ENCODE measurements at regions not wholly inside any gene's neighbourhood (a gene's known extent, or its start where the extent isn't known, plus 50 kb on each side); places are given as distances from the start of the nearest gene placed in this dataset.

DNA sequence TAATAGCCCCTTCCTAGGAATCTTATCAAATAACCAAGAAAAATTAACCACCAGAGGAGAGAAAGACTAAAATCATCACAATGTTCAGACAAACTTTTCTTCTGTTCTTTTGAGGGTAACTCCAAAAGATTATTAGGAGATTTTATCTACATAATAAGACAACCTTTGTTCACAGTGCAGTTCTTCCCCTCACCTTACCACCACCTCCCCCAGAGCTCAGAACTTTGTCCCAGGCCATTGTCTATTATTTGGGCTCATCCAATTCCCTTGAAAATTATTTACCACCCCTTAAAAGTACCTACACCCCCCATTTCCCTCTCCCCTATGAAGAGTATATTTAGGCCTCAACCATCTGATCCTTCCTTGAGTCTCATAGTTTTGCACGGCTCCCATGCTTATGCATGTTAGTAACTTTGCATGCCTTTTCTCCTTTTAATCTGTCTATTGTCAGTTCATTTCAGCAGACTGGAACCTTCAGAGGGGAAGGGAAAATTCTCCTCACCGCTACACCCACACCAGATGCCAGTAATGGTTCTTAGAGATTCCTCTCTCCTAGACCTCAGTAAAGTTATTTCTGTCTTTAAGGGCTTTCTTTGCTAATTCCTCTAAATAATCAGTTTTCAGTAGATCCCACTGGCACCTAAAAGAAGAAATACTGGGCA lies 234.9 kb downstream of the SKIDA1 start:
- Mint-ChIP-seq H3K4me1 (ENCODE audit: low read depth) (peaks cover 46% of the 10 kb centered on the region), H3K36me3 (ENCODE audit: low read depth) (no peaks in the 10 kb centered on the region), H3K9me3 (no peaks in the 10 kb centered on the region), H3K27ac (peak overlapping the region; percentile 1; the same call in 1 of the 2 replicates), H3K4me3 (no peak overlapping the region), H3K27me3 (ENCODE audit: insufficient read depth) (peaks cover 1% of the 10 kb centered on the region)
- no peak for DNase-seq
- TF ChIP-seq, protein P1, sequence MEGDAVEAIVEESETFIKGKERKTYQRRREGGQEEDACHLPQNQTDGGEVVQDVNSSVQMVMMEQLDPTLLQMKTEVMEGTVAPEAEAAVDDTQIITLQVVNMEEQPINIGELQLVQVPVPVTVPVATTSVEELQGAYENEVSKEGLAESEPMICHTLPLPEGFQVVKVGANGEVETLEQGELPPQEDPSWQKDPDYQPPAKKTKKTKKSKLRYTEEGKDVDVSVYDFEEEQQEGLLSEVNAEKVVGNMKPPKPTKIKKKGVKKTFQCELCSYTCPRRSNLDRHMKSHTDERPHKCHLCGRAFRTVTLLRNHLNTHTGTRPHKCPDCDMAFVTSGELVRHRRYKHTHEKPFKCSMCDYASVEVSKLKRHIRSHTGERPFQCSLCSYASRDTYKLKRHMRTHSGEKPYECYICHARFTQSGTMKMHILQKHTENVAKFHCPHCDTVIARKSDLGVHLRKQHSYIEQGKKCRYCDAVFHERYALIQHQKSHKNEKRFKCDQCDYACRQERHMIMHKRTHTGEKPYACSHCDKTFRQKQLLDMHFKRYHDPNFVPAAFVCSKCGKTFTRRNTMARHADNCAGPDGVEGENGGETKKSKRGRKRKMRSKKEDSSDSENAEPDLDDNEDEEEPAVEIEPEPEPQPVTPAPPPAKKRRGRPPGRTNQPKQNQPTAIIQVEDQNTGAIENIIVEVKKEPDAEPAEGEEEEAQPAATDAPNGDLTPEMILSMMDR (IDR thresholded peaks at IDR 0.05): no peak

DNA sequence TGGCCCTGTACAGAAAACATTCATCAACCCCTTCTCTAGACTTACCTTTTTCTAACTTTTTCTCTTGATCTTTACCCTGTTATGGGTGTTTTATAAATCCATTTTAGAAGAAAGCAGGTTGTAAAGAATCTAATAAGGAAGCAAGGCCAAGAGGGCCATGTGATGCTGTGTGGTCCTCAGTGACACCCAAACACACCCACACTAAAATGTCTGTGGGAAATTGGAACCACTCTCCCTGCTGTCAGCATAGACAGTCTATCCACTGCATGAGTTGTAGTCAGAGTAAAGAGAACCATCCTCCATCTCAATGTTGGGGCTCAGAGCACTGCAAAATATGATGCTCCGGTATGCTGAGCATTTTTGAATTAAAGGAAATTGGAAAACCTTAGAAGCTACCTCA lies 235.5 kb downstream of the SKIDA1 start:
- no peak for DNase-seq
- Mint-ChIP-seq H3K4me3 (no peak overlapping the region), H3K27me3 (ENCODE audit: insufficient read depth) (peaks cover 1% of the 10 kb centered on the region), H3K9me3 (no peaks in the 10 kb centered on the region), H3K4me1 (ENCODE audit: low read depth) (peaks cover 50% of the 10 kb centered on the region), H3K27ac (no peak overlapping the region), H3K36me3 (ENCODE audit: low read depth) (no peaks in the 10 kb centered on the region)
- TF ChIP-seq, protein P1 (IDR thresholded peaks at IDR 0.05): no peak

DNA sequence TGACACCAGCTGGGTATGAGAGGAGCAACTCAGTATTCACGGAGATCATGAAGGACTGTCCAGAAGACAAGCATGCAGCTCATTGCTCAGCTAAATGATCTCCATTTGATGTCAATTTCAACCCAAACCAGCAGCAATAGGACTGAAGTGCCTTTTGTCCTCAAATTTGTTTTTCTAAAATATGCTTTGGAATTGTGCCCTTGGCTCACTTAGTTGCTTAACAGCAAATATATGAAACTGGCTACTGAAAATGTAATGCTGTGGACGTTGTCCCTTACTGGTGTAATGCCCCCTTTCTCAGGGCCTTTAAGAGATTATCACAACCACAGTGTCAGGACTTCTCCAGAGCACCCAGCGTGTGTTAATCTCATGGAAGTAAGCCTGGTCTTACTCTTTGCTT lies 236.2 kb downstream of the SKIDA1 start:
- Mint-ChIP-seq H3K27ac (no peak overlapping the region), H3K4me1 (ENCODE audit: low read depth) (peaks cover 48% of the 10 kb centered on the region)

DNA sequence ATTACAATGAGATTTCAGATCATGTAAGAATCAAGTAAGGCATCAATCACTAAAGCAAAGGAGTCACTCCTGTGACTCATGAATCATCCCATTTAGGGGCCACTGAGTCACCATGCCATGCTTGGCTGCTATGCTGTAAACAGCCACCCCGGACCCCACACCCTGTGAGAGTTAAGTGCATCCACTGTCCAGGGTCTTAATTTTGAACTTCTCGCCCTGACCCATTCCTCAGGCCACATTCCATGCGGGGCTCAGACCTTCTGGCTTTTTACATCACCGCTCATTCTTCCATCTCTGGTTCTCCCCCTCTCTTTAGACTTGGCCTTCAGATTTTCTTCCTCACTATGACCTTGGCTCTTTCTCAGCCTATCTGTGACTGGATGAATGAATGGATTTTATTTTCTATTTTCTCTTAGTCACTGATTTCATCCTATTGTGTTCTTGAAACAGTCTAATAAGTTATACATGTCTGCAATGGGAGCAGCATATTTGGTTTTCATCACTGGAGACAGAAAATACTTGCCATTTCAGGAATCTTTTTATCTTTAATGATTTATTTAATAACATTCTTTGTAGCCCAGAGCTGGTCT lies 239.6 kb downstream of the SKIDA1 start:
- TF ChIP-seq, protein P1 (IDR thresholded peaks at IDR 0.05): no peak
- DNase-seq: no peak
- peaks cover 24% of the 10 kb centered on the region for H3K4me1 Mint-ChIP-seq (ENCODE audit: low read depth)

More for the DNA sequence above, 236.2 kb downstream of the SKIDA1 start:
- TF ChIP-seq, protein P1 (IDR thresholded peaks at IDR 0.05): no peak
- Mint-ChIP-seq H3K36me3 (ENCODE audit: low read depth) (no peaks in the 10 kb centered on the region), H3K4me3 (no peak overlapping the region), H3K27me3 (ENCODE audit: insufficient read depth) (peaks cover 1% of the 10 kb centered on the region), H3K9me3 (no peaks in the 10 kb centered on the region)
- DNase-seq: no peak

DNA sequence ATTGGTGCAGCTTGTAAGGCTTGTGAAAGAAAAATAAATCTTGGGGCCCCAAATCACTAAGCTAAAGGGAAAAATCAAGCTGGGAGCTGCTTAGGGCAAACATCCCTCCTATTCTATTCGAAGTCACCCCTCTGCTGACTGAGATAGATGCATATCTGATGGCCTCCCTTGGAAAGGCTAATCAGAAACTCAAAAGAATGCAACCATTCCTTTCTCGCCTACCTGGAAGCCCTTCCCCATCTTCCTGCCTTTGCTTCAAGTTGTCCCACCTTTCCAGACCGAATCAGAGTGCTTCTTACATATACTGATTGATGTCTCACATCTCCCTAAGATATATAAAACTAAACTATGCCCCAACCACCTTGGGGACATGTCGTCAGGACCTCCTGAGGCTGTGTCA lies 240.3 kb downstream of the SKIDA1 start:
- peaks cover 22% of the 10 kb centered on the region for H3K4me1 Mint-ChIP-seq (ENCODE audit: low read depth)
- no peaks in the 10 kb centered on the region for H3K9me3 Mint-ChIP-seq
- H3K36me3 Mint-ChIP-seq (ENCODE audit: low read depth): no peaks in the 10 kb centered on the region
- H3K27me3 Mint-ChIP-seq (ENCODE audit: insufficient read depth): no peaks in the 10 kb centered on the region; the same call in none of the 2 replicates
- TF ChIP-seq, protein P1 (IDR thresholded peaks at IDR 0.05): no peak
- H3K4me3 Mint-ChIP-seq: no peak overlapping the region
- no peak overlapping the region for H3K27ac Mint-ChIP-seq
- no peak for DNase-seq

More for the DNA sequence above, 239.6 kb downstream of the SKIDA1 start:
- H3K27me3 Mint-ChIP-seq (ENCODE audit: insufficient read depth): no peaks in the 10 kb centered on the region; the same call in none of the 2 replicates
- H3K9me3 Mint-ChIP-seq: no peaks in the 10 kb centered on the region
- H3K27ac Mint-ChIP-seq: no peak overlapping the region
- no peaks in the 10 kb centered on the region for H3K36me3 Mint-ChIP-seq (ENCODE audit: low read depth)
- no peak overlapping the region for H3K4me3 Mint-ChIP-seq

Data from HFFc6 (cell line).